Panc1 (cell line): ENCODE measurements at regions not wholly inside any gene's neighbourhood (a gene's known extent, or its start where the extent isn't known, plus 50 kb on each side); places are given as distances from the start of the nearest gene placed in this dataset.
"Not testable (repeated sequence)": the region's sequence is repeated elsewhere in the genome, so short reads cannot be mapped to it uniquely, and the experiment has no call there.

Experiments used
- ATAC-seq: fragments of 200-7000 bp; cut with Tn5 transposase; 2 replicates; pipeline ENCODE4 v1.9.1; 2020; ENCODE audit warnings: mild to moderate bottlenecking, moderate library complexity
- BruUV-seq: library from RNA; stranded (reverse); fragments of 400-500 nt; replicated peaks from 2 replicates; lab custom pipeline; 2021; lab: Mats Ljungman, UMichigan
- CTCF ChIA-PET: fragments of 300-600 bp; sonication (Branson Sonifier 250); formaldehyde crosslinking; loops from one replicate; lab custom pipeline; 2022; ENCODE audit warnings: antibody characterized with exemption; lab: Charles Lee
- POLR2A ChIA-PET: fragments of 300-600 bp; sonication (Branson Sonifier 250); formaldehyde crosslinking; loops from one replicate; lab custom pipeline; 2022; ENCODE audit warnings: antibody characterized with exemption; lab: Charles Lee
- DNase-seq: peaks from one replicate; pipeline ENCODE4 v3.0.0-alpha.2; 2010; ENCODE audit warnings: low read depth, low spot score
- H3K27ac ChIP-seq: 2 replicates; pipeline ENCODE4 v1.5.1; 2011; ENCODE audit warnings: mild to moderate bottlenecking, low read length, inconsistent platforms
- H3K27me3 ChIP-seq: fragments of 200-500 bp; sonication (Bioruptor generic); 2 replicates; pipeline ENCODE4 v1.6.0; 2014; ENCODE audit warnings: low read length, inconsistent platforms; ENCODE audit not compliant: control insufficient read depth, insufficient read depth
- H3K36me3 ChIP-seq: fragments of 200-500 bp; sonication (Bioruptor generic); 2 replicates; pipeline ENCODE4 v1.5.1; 2014; ENCODE audit warnings: inconsistent platforms, mild to moderate bottlenecking, low read length, moderate library complexity; ENCODE audit not compliant: control insufficient read depth, insufficient read depth
- H3K4me1 ChIP-seq: 2 replicates; pipeline ENCODE4 v1.5.1; 2011; ENCODE audit warnings: inconsistent platforms, mild to moderate bottlenecking, low read length, moderate library complexity; ENCODE audit not compliant: control insufficient read depth, insufficient read depth
- H3K4me3 ChIP-seq, 2 experiments: 2 replicates each; pipeline ENCODE4 v1.5.1; 2011 to 2012; ENCODE audit warnings: low read depth in 2 of 2, low read length in 2 of 2, mild to moderate bottlenecking in 2 of 2, inconsistent platforms in 1 of 2, moderate library complexity in 1 of 2
- H3K9me3 ChIP-seq: fragments of 200-500 bp; sonication (Bioruptor generic); 2 replicates; pipeline ENCODE4 v1.5.1; 2014; ENCODE audit warnings: low read depth, mild to moderate bottlenecking, inconsistent platforms, low read length, moderate library complexity; ENCODE audit not compliant: control insufficient read depth, insufficient read depth
- POLR2AphosphoS5 ChIP-seq: IDR thresholded peaks from 2 replicates; pipeline ENCODE4 v1.6.1; 2012; ENCODE audit warnings: mild to moderate bottlenecking, low read depth, low read length, moderate library complexity
- SIN3A ChIP-seq: IDR thresholded peaks from 2 replicates; pipeline ENCODE4 v1.6.1; 2012; ENCODE audit warnings: low read depth, mild to moderate bottlenecking, low read length, moderate library complexity, borderline replicate concordance; ENCODE audit not compliant: insufficient read depth
- TCF7L2 ChIP-seq: IDR thresholded peaks from 2 replicates; pipeline ENCODE4 v1.6.1; 2011; ENCODE audit warnings: mild to moderate bottlenecking, low read depth, low read length, inconsistent platforms
- in situ Hi-C: cut with HindIII; loops from 2 replicates; pipeline ENCODE4 v1.10.0; 2016; ENCODE audit warnings: low sequenced_read_pairs, low pct_unique_long_range_greater_than_20kb
- intact Hi-C: fragments of 100-400 bp; cut with micrococcal nuclease; formaldehyde crosslinking; loops from one replicate; pipeline ENCODE4 v1.10.0; 2022; ENCODE audit not compliant: unreplicated experiment

GRCh38 chr4:131721883-131722282, 1427.2 kb upstream of the PCDH10 start:
- ATAC-seq (no peak), DNase-seq (no peak)
- POLR2A ChIA-PET: no interaction called here
- H3K27ac ChIP-seq: no peak overlapping the region
- H3K4me3 ChIP-seq: no peak overlapping the region
- in situ Hi-C loops (no loop called here), intact Hi-C loops (no loop called here)
- CTCF ChIA-PET: no interaction called here
- no peaks in the 10 kb centered on the region for H3K9me3 ChIP-seq
- TF ChIP-seq TCF7L2 (no peak), SIN3A (no peak), POLR2AphosphoS5 (no peak)
- H3K4me1 ChIP-seq: no peaks in the 10 kb centered on the region
- H3K36me3 ChIP-seq: no peaks in the 10 kb centered on the region
- H3K27me3 ChIP-seq: no peaks in the 10 kb centered on the region
- BruUV-seq: no TSS peak

GRCh38 chr4:131723069-131723468, 1426.0 kb upstream of the PCDH10 start:
- H3K9me3 ChIP-seq, BruUV-seq, H3K27me3 ChIP-seq, DNase-seq, H3K36me3 ChIP-seq, in situ Hi-C loops, ATAC-seq, POLR2A ChIA-PET, H3K4me3 ChIP-seq, CTCF ChIA-PET, H3K4me1 ChIP-seq, H3K27ac ChIP-seq, intact Hi-C loops: not testable (repeated sequence)

GRCh38 chr4:131724847-131725246, 1424.2 kb upstream of the PCDH10 start:
- not testable (repeated sequence) for BruUV-seq

GRCh38 chr4:131725521-131725920, 1423.6 kb upstream of the PCDH10 start:
- H3K9me3 ChIP-seq, H3K36me3 ChIP-seq, H3K27me3 ChIP-seq, ATAC-seq, CTCF ChIA-PET, POLR2A ChIA-PET, in situ Hi-C loops, intact Hi-C loops, DNase-seq, BruUV-seq, H3K27ac ChIP-seq, H3K4me3 ChIP-seq, H3K4me1 ChIP-seq: not testable (repeated sequence)

More at GRCh38 chr4:131724847-131725246, 1424.2 kb upstream of the PCDH10 start:
- H3K27ac ChIP-seq, ATAC-seq, H3K27me3 ChIP-seq, H3K36me3 ChIP-seq, H3K9me3 ChIP-seq, H3K4me3 ChIP-seq, CTCF ChIA-PET, POLR2A ChIA-PET, intact Hi-C loops, in situ Hi-C loops, H3K4me1 ChIP-seq: not testable (repeated sequence)
- peak; percentile 2 for DNase-seq

GRCh38 chr4:131726940-131727339, 1422.2 kb upstream of the PCDH10 start:
- not testable (repeated sequence) for H3K4me3 ChIP-seq, ATAC-seq, BruUV-seq

GRCh38 chr4:131727418-131727817, 1421.7 kb upstream of the PCDH10 start:
- CTCF ChIA-PET, BruUV-seq, H3K9me3 ChIP-seq, H3K4me1 ChIP-seq, H3K36me3 ChIP-seq, H3K27me3 ChIP-seq, ATAC-seq, intact Hi-C loops, DNase-seq, H3K4me3 ChIP-seq, POLR2A ChIA-PET, H3K27ac ChIP-seq, in situ Hi-C loops: not testable (repeated sequence)

More at GRCh38 chr4:131726940-131727339, 1422.2 kb upstream of the PCDH10 start:
- H3K4me1 ChIP-seq, H3K27ac ChIP-seq, CTCF ChIA-PET, DNase-seq, H3K36me3 ChIP-seq, H3K9me3 ChIP-seq, in situ Hi-C loops, intact Hi-C loops, POLR2A ChIA-PET, H3K27me3 ChIP-seq: not testable (repeated sequence)

- H3K4me1 ChIP-seq, H3K4me3 ChIP-seq, H3K36me3 ChIP-seq, H3K27me3 ChIP-seq, DNase-seq, BruUV-seq, H3K9me3 ChIP-seq, POLR2A ChIA-PET, in situ Hi-C loops, ATAC-seq, CTCF ChIA-PET, intact Hi-C loops, H3K27ac ChIP-seq: not testable (repeated sequence)
Measured at GRCh38 chr4:131729205-131729604, 1419.9 kb upstream of the PCDH10 start.
